Panc1 (cell line): ENCODE measurements at regions not wholly inside any gene's neighbourhood (a gene's known extent, or its start where the extent isn't known, plus 50 kb on each side); places are given as distances from the start of the nearest gene placed in this dataset.

ENCODE experiments used
- ATAC-seq: fragments of 200-7000 bp; cut with Tn5 transposase; 2 replicates; pipeline ENCODE4 v1.9.1; 2020; ENCODE audit warnings: mild to moderate bottlenecking, moderate library complexity
- BruUV-seq: library from RNA; stranded (reverse); fragments of 400-500 nt; replicated peaks from 2 replicates; lab custom pipeline; 2021; lab: Mats Ljungman, UMichigan
- CTCF ChIA-PET: fragments of 300-600 bp; sonication (Branson Sonifier 250); formaldehyde crosslinking; loops from one replicate; lab custom pipeline; 2022; ENCODE audit warnings: antibody characterized with exemption; lab: Charles Lee
- POLR2A ChIA-PET: fragments of 300-600 bp; sonication (Branson Sonifier 250); formaldehyde crosslinking; loops from one replicate; lab custom pipeline; 2022; ENCODE audit warnings: antibody characterized with exemption; lab: Charles Lee
- DNase-seq: peaks from one replicate; pipeline ENCODE4 v3.0.0-alpha.2; 2010; ENCODE audit warnings: low read depth, low spot score
- H3K27ac ChIP-seq: 2 replicates; pipeline ENCODE4 v1.5.1; 2011; ENCODE audit warnings: mild to moderate bottlenecking, low read length, inconsistent platforms
- H3K27me3 ChIP-seq: fragments of 200-500 bp; sonication (Bioruptor generic); 2 replicates; pipeline ENCODE4 v1.6.0; 2014; ENCODE audit warnings: low read length, inconsistent platforms; ENCODE audit not compliant: control insufficient read depth, insufficient read depth
- H3K36me3 ChIP-seq: fragments of 200-500 bp; sonication (Bioruptor generic); 2 replicates; pipeline ENCODE4 v1.5.1; 2014; ENCODE audit warnings: inconsistent platforms, mild to moderate bottlenecking, low read length, moderate library complexity; ENCODE audit not compliant: control insufficient read depth, insufficient read depth
- H3K4me1 ChIP-seq: 2 replicates; pipeline ENCODE4 v1.5.1; 2011; ENCODE audit warnings: inconsistent platforms, mild to moderate bottlenecking, low read length, moderate library complexity; ENCODE audit not compliant: control insufficient read depth, insufficient read depth
- H3K4me3 ChIP-seq, 2 experiments: 2 replicates each; pipeline ENCODE4 v1.5.1; 2011 to 2012; ENCODE audit warnings: low read depth in 2 of 2, low read length in 2 of 2, mild to moderate bottlenecking in 2 of 2, inconsistent platforms in 1 of 2, moderate library complexity in 1 of 2
- H3K9me3 ChIP-seq: fragments of 200-500 bp; sonication (Bioruptor generic); 2 replicates; pipeline ENCODE4 v1.5.1; 2014; ENCODE audit warnings: low read depth, mild to moderate bottlenecking, inconsistent platforms, low read length, moderate library complexity; ENCODE audit not compliant: control insufficient read depth, insufficient read depth
- CTCF ChIP-seq: fragments of 450-650 bp; IDR thresholded peaks from 2 replicates; pipeline ENCODE4 v1.5.1; 2017; ENCODE audit warnings: mild to moderate bottlenecking
- POLR2AphosphoS5 ChIP-seq: IDR thresholded peaks from 2 replicates; pipeline ENCODE4 v1.6.1; 2012; ENCODE audit warnings: mild to moderate bottlenecking, low read depth, low read length, moderate library complexity
- REST ChIP-seq, 2 experiments: IDR thresholded peaks; 2 replicates each; pipeline ENCODE4 v1.6.1; 2011 to 2012; ENCODE audit warnings: low read depth in 2 of 2, control low read depth in 1 of 2, low read length in 1 of 2, mild to moderate bottlenecking in 1 of 2, moderate library complexity in 1 of 2; ENCODE audit not compliant: insufficient read depth in 1 of 2
- SIN3A ChIP-seq: IDR thresholded peaks from 2 replicates; pipeline ENCODE4 v1.6.1; 2012; ENCODE audit warnings: low read depth, mild to moderate bottlenecking, low read length, moderate library complexity, borderline replicate concordance; ENCODE audit not compliant: insufficient read depth
- TCF7L2 ChIP-seq: IDR thresholded peaks from 2 replicates; pipeline ENCODE4 v1.6.1; 2011; ENCODE audit warnings: mild to moderate bottlenecking, low read depth, low read length, inconsistent platforms
- in situ Hi-C: cut with HindIII; loops from 2 replicates; pipeline ENCODE4 v1.10.0; 2016; ENCODE audit warnings: low sequenced_read_pairs, low pct_unique_long_range_greater_than_20kb
- intact Hi-C: fragments of 100-400 bp; cut with micrococcal nuclease; formaldehyde crosslinking; loops from one replicate; pipeline ENCODE4 v1.10.0; 2022; ENCODE audit not compliant: unreplicated experiment

DNA sequence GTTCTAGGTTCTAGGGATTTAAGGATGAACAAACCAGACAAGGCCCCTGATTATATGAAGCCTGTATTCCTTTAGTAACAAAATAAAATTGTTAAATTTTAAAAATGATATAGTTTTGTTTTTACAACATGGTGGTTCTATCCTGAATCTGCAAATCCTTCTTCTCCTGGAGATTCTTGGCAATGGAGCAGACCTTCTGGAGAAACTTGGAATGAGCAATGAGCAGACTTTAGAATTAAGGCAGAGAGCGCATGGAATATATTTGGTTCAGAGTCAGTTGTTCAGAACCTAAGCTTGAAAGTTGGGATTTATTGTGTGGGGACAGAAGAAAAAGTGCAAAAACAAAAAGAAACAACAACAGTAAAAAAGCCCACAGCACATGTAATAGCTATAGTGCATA is 381.1 kb downstream of the ADGRL2 start:
- CTCF ChIA-PET, result no interaction called here
- DNase-seq, result no peak
- in situ Hi-C loops (no loop called here), intact Hi-C loops (no loop called here)
- no peaks in the 10 kb centered on the region for H3K27me3 ChIP-seq
- no peak overlapping the region for H3K4me3 ChIP-seq
- H3K27ac ChIP-seq, result no peak overlapping the region
- no peak for ATAC-seq
- no peaks in the 10 kb centered on the region for H3K9me3 ChIP-seq
- no TSS peak for BruUV-seq
- no peaks in the 10 kb centered on the region for H3K4me1 ChIP-seq
- TF ChIP-seq TCF7L2, result no peak
- no peak for TF ChIP-seq CTCF
- TF ChIP-seq POLR2AphosphoS5, result no peak
- no peak for TF ChIP-seq SIN3A
- TF ChIP-seq REST (IDR thresholded peaks at IDR 0.05; ENCODE audit: insufficient read depth in 1 of 2, low read depth in 2 of 2, low read length in 1 of 2), result no peak
- no peaks in the 10 kb centered on the region for H3K36me3 ChIP-seq
- POLR2A ChIA-PET, result no interaction called here

GRCh38 chr1:82179131-82179530 is 378.4 kb downstream of the ADGRL2 start:
- intact Hi-C loops, result no loop called here
- CTCF ChIA-PET, result no interaction called here
- ATAC-seq (no peak), DNase-seq (no peak)
- in situ Hi-C loops, result no loop called here
- Histone ChIP-seq H3K36me3 (no peaks in the 10 kb centered on the region), H3K4me1 (no peaks in the 10 kb centered on the region), H3K9me3 (no peaks in the 10 kb centered on the region), H3K27ac (no peak overlapping the region), H3K27me3 (no peaks in the 10 kb centered on the region), H3K4me3 (no peak overlapping the region)
- no TSS peak for BruUV-seq
- POLR2A ChIA-PET, result no interaction called here
- TF ChIP-seq SIN3A, result no peak
- TF ChIP-seq POLR2AphosphoS5, result no peak
- TF ChIP-seq CTCF, result no peak
- TF ChIP-seq REST (IDR thresholded peaks at IDR 0.05; ENCODE audit: insufficient read depth in 1 of 2, low read depth in 2 of 2, low read length in 1 of 2), result no peak
- TF ChIP-seq TCF7L2, result no peak
